Right ventricle myocardium superior (tissue), 1 donor: ENCODE measurements at regions not wholly inside any gene's neighbourhood (a gene's known extent, or its start where the extent isn't known, plus 50 kb on each side); places are given as distances from the start of the nearest gene placed in this dataset.

Source experiments
- ATAC-seq: fragments of 200-7000 bp; cut with Tn5 transposase; one replicate; pipeline ENCODE4 v1.9.1; 2020; ENCODE audit warnings: mild to moderate bottlenecking; ENCODE audit not compliant: poor library complexity
- DNase-seq: peaks from one replicate; pipeline ENCODE4 v3.0.0-alpha.2; 2020
- intact Hi-C: fragments of 100-400 bp; cut with DNase I; formaldehyde crosslinking; loops from one replicate; pipeline ENCODE4 v1.11.2; 2022
- donor health status: DM: no; HTN: yes; CAD: no; lungs with severe emphysema.

- intact Hi-C loops = no loop called here
- DNase-seq = no peak
- ATAC-seq = no peak
These were observed 592.1 kb downstream of the TLE4 start for GRCh38 chr9:80163889-80164288.

GRCh38 chr9:80158554-80159170 is 586.9 kb downstream of the TLE4 start:
- ATAC-seq = no peak
- no peak for DNase-seq
- intact Hi-C loops = no loop called here

- no peak for ATAC-seq
- intact Hi-C loops = no loop called here
- no peak for DNase-seq
These were observed 586.4 kb downstream of the TLE4 start for GRCh38 chr9:80158131-80158530.

GRCh38 chr9:80157561-80157983 is 585.8 kb downstream of the TLE4 start:
- ATAC-seq (no peak), DNase-seq (no peak)

GRCh38 chr9:80156756-80157472 is 585.1 kb downstream of the TLE4 start:
- DNase-seq (no peak), ATAC-seq (no peak)
- intact Hi-C loops = no loop called here

More at GRCh38 chr9:80157561-80157983, 585.8 kb downstream of the TLE4 start:
- intact Hi-C loops = no loop called here

- no peak for ATAC-seq
- no peak for DNase-seq
- intact Hi-C loops = no loop called here
These were observed 584.5 kb downstream of the TLE4 start for GRCh38 chr9:80156262-80156661.

- intact Hi-C loops = no loop called here
- ATAC-seq = no peak
- no peak for DNase-seq
These were observed 576.1 kb downstream of the TLE4 start for GRCh38 chr9:80147866-80148265.

- no peak for ATAC-seq
- intact Hi-C loops = no loop called here
- no peak for DNase-seq
These were observed 574.7 kb downstream of the TLE4 start for GRCh38 chr9:80146466-80146865.

- intact Hi-C loops = no loop called here
- ATAC-seq (no peak), DNase-seq (no peak)
These were observed 573.1 kb downstream of the TLE4 start for GRCh38 chr9:80144856-80145255.

GRCh38 chr9:80144406-80144805 is 572.6 kb downstream of the TLE4 start:
- ATAC-seq = no peak
- intact Hi-C loops = no loop called here
- no peak for DNase-seq

GRCh38 chr9:80143899-80144298 is 572.1 kb downstream of the TLE4 start:
- ATAC-seq = no peak
- DNase-seq = no peak
- intact Hi-C loops = no loop called here

GRCh38 chr9:80134487-80134886 is 562.7 kb downstream of the TLE4 start:
- no peak for DNase-seq
- intact Hi-C loops = no loop called here

GRCh38 chr9:80131627-80132026 is 559.9 kb downstream of the TLE4 start:
- DNase-seq (no peak), ATAC-seq (no peak)
- intact Hi-C loops = no loop called here

More at GRCh38 chr9:80134487-80134886, 562.7 kb downstream of the TLE4 start:
- ATAC-seq = no peak

GRCh38 chr9:80127920-80128319 is 556.2 kb downstream of the TLE4 start:
- intact Hi-C loops = no loop called here
- ATAC-seq (no peak), DNase-seq (no peak)

- intact Hi-C loops = no loop called here
- no peak for DNase-seq
- no peak for ATAC-seq
These were observed 554.0 kb downstream of the TLE4 start for GRCh38 chr9:80125731-80126264.

- no peak for ATAC-seq
- intact Hi-C loops = no loop called here
- no peak for DNase-seq
These were observed 545.3 kb downstream of the TLE4 start for GRCh38 chr9:80117031-80117430.

GRCh38 chr9:80114241-80114640 is 542.5 kb downstream of the TLE4 start:
- no peak for ATAC-seq
- no peak for DNase-seq
- intact Hi-C loops = no loop called here

GRCh38 chr9:80107931-80108660 is 536.3 kb downstream of the TLE4 start:
- ATAC-seq = no peak
- intact Hi-C loops = no loop called here
- no peak for DNase-seq

GRCh38 chr9:80097476-80097875 is 525.7 kb downstream of the TLE4 start:
- DNase-seq = no peak
- intact Hi-C loops = no loop called here
- ATAC-seq = no peak
